Breast epithelium (tissue), 3 donors: ENCODE measurements at regions not wholly inside any gene's neighbourhood (a gene's known extent, or its start where the extent isn't known, plus 50 kb on each side); places are given as distances from the start of the nearest gene placed in this dataset.

Experiments used
- POLR2AphosphoS5 ChIP-seq, 3 donors: sonication (generic); formaldehyde crosslinking; IDR thresholded peaks; one replicate each; pipeline ENCODE4 v1.6.1; 2017; ENCODE audit warnings: antibody characterized with exemption in 3 of 3
- TF ChIP-seq, protein P1 (sequence below), 3 donors: fragments of 450-650 bp; IDR thresholded peaks; one replicate each; pipeline ENCODE4 v1.5.1; 2016 to 2017; ENCODE audit warnings: antibody characterized with exemption in 3 of 3, mild to moderate bottlenecking in 3 of 3, moderate library complexity in 3 of 3

DNA sequence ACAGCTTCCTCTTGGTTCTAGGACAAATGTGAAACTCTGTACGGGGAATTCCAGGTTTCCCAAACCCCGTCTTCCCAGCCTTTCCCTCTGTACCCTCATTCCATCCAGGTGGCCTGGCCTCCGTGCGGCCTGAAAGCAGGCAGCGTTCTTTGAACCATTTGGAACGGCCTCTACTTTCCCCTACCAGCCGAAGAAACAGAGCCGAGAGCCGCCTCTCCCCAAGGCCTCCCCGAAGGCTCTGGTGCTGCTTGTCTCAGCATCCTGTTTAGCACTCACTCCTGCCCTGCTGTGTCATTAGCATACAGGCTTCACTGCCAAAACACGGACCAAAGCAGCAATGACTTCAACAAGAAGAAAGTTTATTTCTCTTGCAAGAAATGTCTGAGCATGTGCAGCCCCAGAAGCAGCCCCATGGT, 137.7 kb downstream of the HSD17B3 start:
- TF ChIP-seq POLR2AphosphoS5 (IDR thresholded peaks at IDR 0.05): no peak
- TF ChIP-seq, protein P1, sequence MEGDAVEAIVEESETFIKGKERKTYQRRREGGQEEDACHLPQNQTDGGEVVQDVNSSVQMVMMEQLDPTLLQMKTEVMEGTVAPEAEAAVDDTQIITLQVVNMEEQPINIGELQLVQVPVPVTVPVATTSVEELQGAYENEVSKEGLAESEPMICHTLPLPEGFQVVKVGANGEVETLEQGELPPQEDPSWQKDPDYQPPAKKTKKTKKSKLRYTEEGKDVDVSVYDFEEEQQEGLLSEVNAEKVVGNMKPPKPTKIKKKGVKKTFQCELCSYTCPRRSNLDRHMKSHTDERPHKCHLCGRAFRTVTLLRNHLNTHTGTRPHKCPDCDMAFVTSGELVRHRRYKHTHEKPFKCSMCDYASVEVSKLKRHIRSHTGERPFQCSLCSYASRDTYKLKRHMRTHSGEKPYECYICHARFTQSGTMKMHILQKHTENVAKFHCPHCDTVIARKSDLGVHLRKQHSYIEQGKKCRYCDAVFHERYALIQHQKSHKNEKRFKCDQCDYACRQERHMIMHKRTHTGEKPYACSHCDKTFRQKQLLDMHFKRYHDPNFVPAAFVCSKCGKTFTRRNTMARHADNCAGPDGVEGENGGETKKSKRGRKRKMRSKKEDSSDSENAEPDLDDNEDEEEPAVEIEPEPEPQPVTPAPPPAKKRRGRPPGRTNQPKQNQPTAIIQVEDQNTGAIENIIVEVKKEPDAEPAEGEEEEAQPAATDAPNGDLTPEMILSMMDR (IDR thresholded peaks at IDR 0.05): no peak
